CD4-positive, alpha-beta T cell treated with Interferon alpha-2 for 1 hour (primary cell): ENCODE measurements at regions not wholly inside any gene's neighbourhood (a gene's known extent, or its start where the extent isn't known, plus 50 kb on each side); places are given as distances from the start of the nearest gene placed in this dataset.
"Not testable (repeated sequence)": the region's sequence is repeated elsewhere in the genome, so short reads cannot be mapped to it uniquely, and the experiment has no call there.

Experiments used
- DNase-seq, 2 donors: peaks; one replicate each; pipeline ENCODE4 v3.0.0-alpha.2; 2020 to 2022

DNA sequence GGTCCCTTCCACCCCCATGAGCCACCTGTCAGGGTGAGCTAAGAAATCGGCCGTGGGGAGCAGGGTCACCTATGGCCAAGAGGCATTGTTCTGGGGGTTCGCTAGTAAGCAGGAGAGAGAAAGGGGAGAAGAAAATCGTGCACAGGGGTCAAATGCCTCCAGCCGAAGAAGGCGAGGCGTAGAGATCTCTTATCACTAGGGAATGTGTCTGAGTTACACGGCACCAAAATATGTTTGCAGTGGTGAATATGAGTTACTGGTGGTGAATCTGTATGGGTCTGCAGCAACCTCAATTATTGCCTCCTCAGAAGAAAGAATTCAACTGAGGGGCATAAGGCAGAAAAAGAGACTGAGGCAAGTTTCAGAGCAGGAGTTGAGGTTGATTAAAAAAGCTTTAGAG is 54.2 kb upstream of the RABGAP1L start:
- no peak for DNase-seq

DNA sequence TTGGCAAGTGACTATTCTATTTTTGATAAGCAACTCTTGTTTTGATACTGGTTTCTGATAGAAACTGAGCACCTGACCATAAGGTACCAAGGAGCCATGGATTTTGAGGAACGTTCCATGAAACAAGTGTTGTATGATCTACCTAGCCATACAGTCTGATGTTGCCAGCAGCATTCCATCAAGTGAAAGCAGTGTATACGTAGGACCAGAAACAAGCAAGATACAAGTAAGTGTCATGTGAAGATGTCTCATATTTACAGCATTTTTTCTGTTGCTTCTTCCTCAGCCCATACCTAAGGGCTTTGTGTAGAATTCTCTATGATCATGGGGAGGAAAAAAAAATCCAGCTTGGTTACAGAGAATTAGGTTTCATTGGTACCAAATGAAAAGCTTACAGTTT is 55.6 kb upstream of the RABGAP1L start:
- DNase-seq, result no peak

DNA sequence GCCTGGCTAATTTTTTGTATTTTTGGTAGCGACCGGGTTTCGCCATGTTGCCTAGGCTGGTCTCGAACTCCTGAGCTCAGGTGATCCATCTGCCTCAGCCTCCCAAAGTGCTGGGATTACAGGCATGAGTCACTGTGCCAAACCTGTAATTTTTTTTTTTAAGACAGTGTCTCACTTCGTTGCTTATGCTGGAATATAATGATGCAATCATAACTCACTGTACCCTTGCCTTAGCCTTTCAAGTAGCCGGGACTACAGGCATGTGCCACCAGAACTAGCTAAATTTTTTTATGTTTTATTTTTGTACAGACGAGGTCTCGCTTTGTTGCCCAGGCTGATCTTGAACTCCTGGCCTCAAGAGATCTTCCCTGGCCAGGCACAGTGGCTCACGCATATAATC is 57.3 kb upstream of the RABGAP1L start:
- not testable (repeated sequence) for DNase-seq

DNA sequence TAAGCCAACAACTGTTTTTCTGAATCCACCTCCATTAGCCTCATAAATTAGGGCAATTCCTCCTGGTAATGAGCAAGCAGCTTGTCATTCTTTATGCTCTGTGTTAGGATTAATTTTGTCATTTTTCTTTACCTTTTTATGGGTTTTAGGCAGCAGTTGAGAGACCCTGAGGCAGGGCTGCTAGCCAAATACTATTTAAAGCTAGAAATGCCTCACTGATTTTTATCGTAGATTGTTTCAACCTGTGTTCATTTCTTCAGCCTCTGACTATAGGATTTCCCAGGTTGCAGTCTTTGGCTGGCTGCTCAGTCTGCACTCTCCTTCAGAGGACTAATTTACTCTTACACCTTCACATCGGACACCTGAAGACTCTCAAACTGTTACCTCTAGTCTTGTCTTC is 61.9 kb upstream of the RABGAP1L start:
- DNase-seq, result no peak

DNA sequence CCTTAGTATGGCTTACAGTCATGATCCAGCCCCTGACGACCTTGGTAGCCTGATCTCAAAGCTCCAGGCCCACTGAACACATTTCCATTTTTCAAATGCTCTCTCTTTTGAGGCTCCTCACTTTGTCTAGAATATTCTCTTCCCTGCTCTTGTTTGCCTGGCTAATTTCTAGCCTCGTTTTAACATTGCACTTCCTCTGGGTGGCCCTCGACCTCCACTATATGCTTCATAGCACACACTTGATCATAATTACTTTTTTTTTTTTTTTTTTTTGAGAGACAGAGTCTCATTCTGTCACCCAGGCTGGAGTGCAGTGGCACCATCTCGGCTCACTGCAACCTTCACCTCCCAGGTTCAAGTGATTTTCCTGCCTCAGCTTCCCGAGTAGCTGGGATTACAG is 65.5 kb upstream of the RABGAP1L start:
- peak in 1 of 2 donors; percentile 6 for DNase-seq

DNA sequence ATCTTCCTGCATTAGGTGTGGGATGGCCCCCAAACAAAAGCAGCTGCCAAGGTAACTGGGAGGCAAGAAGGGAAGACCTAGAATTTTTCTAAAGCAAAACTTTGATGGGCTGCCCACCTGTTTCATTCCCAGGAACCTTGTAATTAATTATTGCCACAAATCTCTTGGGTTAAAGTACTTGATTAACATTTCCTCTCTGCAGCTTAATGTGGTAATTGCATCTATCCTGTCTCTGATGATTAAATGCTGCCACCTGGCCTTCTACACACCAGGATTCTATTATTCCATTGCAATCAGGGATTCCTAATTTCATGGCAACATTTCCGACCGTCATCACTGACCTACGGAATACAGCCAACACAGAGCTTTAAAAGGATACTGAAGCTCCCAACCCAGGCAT is 68.3 kb upstream of the RC3H1 start:
- DNase-seq, result no peak

DNA sequence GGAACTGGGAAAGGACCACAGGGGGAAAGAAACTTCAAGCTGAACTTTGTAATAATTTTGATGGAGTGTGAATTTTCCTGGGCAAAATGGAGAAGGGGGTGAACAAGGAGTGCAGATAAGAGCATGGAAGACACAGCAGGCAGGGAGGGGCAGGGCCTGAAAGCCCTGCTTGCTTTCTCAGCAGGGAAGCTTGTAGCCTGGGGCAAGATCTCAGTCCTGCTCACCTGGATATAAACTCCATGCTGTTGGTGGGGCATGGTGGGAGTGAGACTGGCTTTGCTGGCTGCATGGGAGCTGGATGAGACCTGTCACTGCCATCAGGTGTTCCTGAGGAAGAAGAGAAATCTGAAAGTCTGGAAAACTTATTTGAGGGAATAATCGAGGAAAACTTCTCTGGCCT is 58.7 kb upstream of the RC3H1 start:
- DNase-seq, result no peak

DNA sequence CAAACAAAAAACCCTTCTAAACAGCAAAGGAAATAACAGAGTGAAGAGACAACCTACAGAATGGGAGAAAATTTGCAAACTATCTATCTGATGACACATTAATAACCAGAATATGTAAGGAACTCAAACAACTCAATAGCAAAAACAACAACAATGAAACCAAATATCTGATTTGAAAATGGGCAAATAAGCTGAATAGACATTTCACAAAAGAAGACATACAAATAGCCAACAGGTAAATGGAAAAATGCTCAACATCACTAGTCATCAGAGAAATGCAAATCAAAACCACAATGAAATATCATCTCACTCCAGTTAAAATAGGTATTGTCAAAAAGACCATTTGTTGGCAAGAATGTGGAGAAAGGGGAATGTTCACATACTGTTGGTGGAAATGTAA is 57.6 kb upstream of the RC3H1 start:
- DNase-seq, result no peak

DNA sequence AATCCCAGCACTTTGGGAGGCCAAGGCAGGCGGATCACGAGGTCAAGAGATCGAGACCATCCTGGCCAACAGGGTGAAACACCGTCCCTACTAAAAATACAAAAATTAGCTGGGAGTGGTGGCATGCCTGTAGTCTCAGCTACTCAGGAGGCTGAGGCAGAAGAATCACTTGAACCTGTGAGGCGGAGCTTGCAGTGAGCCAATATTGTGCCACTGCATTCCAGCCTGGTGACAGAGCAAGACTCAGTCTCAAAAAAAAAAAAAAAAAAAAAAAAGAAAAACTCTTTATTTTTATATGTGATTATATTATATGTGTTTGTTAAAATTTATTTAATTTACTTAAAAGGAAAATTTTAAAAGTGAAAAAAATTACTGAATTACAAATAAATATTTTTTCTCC is 56.8 kb upstream of the RC3H1 start:
- not testable (repeated sequence) for DNase-seq

DNA sequence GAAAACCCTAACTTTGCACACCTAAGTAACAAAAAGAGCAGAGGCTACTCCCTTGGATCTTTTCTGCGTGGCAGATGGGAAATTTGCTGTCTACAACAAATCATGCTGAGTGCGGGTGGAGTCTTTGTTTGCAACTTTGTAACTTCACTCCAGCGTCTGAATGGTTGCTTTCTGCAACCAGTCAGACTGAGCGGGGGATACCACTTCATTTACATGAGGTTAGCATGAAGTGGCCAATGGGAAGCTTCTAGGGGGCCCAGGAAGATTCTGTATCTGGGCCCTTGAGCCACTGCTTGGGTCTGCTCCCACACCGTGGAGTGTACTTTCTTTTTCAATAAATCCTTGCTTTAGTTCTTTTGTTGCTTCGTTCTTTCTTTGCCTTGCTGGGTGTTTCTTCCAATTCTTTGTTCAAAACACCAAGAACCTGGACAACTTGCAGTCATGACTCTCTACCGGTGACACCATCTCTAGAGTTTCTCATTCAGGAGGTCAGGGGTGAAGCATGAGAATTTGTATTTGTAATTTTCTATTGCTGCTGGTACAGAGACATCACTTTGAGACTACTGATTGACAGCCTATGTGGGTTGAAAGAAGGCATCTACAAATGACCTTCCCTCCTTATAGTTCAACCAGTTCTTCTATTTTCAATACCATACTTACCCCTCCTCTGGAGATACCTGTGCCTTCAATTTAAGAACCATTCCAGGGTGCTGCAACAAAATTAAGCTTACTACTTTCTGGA is 55.8 kb upstream of the RC3H1 start:
- no peak for DNase-seq

DNA sequence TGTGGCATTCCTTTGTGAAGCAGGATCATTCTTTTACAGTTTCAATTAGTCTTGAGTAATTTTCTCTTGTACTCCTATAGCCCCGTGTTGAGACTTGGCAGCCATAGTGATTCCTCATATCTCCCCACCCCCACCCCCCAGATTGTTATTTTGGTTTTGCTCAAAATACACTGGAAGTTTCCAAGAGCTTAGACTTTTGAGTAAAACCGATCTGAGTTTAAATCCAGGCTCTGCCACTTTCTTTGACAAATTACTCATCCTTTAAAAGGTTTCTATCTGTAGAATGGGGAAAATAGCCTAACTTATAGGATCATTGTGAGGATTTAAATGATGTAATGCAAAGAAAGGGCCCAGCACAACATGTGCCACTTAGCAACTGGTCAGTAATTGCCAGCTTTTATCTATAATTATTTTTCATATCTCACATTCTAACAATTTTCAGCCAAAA is 53.1 kb upstream of the RC3H1 start:
- DNase-seq, result no peak

DNA sequence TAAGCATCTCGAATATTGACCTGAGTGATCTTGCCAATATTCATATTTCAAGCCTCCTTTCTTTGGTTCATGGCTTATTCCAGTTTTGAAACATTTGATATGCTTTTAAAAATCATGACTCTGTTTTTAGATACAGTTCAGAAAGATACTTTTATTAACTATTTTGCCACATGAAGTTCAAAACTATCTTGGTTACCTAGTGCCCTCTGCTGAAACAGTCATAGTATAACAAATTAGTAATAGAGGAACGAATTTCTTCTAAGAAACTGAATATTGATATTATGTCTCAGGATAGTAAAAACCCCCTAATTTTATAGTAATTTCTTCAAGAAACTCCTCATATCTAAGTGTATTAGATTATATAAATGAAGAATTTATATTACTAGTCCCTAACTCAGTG is 52.6 kb upstream of the RC3H1 start:
- peak in 1 of 2 donors; percentile 19 for DNase-seq

DNA sequence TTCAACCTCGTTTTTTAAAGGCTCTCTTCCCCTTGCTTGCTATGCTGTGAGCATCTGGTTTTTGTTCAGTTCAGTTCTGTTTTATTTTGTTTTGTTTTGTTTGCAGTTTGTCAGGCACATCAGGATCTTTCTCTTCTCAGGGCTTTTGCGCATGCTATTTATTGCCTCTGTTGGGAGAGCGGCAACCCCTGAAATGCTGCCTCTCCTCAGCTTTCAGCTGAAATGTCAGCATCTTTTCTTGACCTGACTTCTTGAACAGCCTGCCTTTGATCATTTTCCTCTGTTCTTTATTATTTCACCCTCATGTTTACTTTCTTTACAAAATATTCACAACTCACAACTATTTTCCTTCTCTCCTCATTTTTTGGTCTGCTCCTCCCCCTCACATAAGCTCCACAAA is 50.4 kb upstream of the RC3H1 start:
- no peak for DNase-seq
